CD4-positive, alpha-beta T cell treated with Interleukin-10 for 1 hour (primary cell): ENCODE measurements at regions not wholly inside any gene's neighbourhood (a gene's known extent, or its start where the extent isn't known, plus 50 kb on each side); places are given as distances from the start of the nearest gene placed in this dataset.

ENCODE experiments used
- DNase-seq: peaks from one replicate; pipeline ENCODE4 v3.0.0-alpha.2; 2020

GRCh38 chr11:42631220-42631843, 680.5 kb upstream of the API5 start:
- no peak for DNase-seq

- DNase-seq = no peak
Measured at GRCh38 chr11:42646959-42647358, 664.8 kb upstream of the API5 start.

DNA sequence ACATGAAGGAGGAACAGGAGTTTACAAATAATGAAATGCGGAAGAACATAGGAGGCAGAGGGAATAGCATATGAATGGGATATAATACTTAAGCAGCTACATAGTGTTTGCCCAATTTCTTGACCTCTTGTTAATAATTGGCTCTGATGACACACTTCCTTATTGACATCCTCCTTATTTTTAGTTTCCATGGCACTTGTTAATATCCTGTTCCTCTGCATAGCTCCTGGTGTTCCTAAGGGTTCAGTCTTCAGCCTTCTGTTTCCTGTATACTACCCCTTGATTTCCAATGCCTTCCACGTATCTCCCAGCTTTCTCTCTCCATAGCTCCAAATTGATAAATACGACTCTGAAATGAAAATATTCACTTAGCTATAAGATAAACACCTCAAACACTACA, 663.8 kb upstream of the API5 start:
- DNase-seq = no peak

- DNase-seq = no peak
Measured at GRCh38 chr11:42651621-42652020, 660.2 kb upstream of the API5 start.

DNA sequence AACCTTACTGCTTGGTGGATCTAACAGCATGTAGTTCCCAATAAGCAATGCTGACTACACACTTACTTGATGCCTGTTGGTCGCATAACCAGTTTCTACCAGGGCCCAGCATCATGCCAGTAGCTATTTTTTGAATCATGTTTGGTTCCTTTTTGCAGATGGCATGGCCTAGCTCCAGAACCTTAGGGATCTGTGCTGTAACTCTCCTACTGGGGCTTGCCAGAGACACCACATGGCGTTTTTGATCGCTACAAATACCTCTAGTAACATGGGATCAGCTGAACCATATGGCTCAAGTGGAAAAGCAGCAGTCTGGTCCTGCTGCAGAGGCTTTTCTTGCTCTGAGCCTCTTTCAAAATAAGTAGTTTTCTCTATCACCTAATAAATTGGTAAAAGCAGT, 654.6 kb upstream of the API5 start:
- no peak for DNase-seq

- DNase-seq = no peak
Measured at GRCh38 chr11:42661942-42662341, 649.9 kb upstream of the API5 start.

DNA sequence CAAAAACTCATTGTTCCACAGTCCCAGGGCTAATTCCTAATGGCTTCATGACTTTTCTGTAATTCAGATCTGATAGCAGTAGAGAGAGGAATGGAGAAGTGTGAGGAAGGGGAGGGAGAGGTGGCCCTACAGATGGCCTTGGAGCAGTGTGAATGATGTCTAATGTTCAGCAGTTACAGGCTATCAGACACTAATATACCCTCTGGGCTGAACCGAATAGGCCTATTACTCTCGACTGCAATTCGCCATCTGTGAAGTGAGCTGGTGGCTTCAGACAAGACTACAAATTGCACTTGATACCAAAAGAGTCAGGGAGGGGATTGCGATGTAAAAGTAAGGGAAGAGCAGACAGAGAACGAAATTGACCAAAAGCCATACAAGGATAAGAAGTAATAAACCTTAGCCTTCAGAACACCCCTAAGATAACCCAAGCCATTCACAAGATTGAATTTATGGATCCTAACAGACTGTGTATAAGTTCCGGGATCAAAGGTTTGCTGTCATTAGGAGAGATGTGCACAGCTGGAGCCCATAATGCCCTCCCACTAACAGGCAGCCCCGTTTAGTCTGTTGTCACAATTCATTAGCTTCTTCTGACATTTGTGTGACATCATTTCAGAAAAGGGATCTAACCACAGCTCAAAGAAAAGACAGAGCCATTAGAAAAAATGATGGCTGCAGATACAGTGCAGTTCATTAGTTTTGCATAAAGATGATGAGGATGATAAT, 642.4 kb upstream of the API5 start:
- DNase-seq = no peak

GRCh38 chr11:42674436-42674835, 637.4 kb upstream of the API5 start:
- no peak for DNase-seq

DNA sequence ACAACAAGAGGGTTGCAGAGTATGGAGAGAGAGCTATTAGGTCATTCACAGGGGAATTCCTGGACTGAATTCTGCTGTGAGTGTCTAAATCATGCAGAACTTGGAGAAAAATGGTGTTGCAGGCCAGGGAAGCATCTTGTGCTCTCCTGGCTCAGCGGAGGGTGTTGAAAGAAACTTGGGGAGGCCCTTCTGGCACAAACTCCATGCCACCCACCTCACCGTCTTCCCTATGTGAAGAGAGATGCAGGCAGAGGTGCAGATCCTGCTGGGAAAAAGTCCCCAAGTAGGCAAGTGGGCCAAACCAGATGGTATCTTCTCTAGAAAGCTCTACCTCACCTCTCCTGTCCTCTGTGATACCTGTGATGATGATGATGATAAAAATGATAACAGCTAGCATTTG, 604.3 kb upstream of the API5 start:
- no peak for DNase-seq

GRCh38 chr11:42709216-42709615, 602.6 kb upstream of the API5 start:
- no peak for DNase-seq

DNA sequence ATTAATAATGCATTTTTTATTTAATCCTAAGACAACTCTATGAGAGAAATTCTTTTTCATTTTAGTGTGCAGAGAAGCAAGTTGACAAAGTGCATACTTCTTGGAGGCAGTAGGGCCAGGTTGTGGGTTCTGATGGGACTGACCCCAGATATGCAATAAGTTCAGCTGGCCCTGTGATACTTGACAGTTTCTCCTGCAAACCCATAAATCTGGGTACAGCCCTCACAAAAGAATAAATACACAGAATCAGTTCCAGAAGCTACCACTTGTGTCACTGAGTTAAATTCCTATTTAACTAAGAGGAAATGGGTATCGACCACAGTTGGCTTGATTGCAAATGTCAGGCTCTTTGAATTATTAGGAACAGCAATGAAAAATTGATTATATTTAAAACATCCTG, 598.5 kb upstream of the API5 start:
- DNase-seq = no peak

- DNase-seq = no peak
Measured at GRCh38 chr11:42713753-42714152, 598.0 kb upstream of the API5 start.

GRCh38 chr11:42720716-42721563, 590.9 kb upstream of the API5 start:
- DNase-seq = no peak

- no peak for DNase-seq
Measured at GRCh38 chr11:42727879-42728278, 583.9 kb upstream of the API5 start.

DNA sequence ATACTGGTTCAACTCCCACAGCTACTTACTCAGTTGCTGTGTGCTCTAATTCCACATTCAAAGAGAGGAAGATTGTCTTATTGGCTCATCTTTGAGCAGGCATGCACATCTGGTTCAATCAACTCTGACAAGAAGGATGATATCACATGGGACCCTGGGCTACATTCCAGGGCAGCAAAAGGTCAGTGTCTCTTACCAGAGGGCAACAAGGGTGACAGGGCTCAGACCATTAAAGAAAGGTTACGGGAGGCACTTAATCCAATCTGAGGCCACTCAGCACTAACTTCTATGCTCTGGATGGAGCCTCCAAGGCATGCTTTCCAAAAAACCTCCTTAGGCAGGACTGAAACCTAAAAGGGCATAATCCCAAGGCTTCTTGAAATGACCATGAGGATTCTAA, 549.4 kb upstream of the API5 start:
- no peak for DNase-seq

GRCh38 chr11:42764936-42765335, 546.9 kb upstream of the API5 start:
- DNase-seq = no peak

DNA sequence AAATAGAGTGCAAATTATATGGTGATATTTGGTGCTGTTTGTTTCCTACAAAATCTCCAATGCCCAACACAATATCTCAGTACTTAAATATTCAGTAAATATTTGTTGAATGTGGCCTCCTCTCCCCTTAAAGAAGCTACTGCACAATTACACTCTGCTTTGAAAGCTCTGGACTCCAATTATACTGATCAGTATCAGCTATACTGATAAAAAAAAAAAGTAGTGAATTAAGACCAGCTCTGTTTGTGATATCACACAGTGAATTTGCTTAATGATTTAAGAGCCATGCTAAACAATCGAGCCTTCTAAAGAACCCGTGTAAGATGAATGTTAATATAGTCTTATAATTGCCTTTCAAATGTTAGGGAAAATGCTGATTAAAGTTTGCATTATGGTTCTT, 543.2 kb upstream of the API5 start:
- DNase-seq = no peak

- DNase-seq = no peak
Measured at GRCh38 chr11:42770444-42771065, 541.2 kb upstream of the API5 start.

- no peak for DNase-seq
Measured at GRCh38 chr11:42772886-42773285, 538.9 kb upstream of the API5 start.

- no peak for DNase-seq
Measured at GRCh38 chr11:42773729-42774128, 538.1 kb upstream of the API5 start.

DNA sequence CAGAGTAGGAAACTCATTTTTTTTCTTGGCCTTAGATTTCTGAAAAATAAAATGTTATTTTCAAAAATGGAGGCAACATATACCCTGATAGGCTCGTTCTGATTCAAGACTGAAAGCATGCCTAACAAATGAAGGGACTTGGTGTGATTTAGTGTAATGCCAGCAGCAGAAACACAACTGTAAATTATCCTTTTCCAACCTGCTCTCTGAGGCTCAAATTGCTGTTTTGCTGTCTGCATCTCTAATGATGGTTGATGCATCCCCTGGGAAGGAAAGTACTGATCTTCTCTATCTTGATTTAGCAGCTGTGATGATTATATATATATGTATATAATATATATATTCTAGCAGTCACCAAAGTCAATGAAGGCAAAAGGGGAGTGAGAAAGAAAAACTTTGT, 537.2 kb upstream of the API5 start:
- DNase-seq = no peak

DNA sequence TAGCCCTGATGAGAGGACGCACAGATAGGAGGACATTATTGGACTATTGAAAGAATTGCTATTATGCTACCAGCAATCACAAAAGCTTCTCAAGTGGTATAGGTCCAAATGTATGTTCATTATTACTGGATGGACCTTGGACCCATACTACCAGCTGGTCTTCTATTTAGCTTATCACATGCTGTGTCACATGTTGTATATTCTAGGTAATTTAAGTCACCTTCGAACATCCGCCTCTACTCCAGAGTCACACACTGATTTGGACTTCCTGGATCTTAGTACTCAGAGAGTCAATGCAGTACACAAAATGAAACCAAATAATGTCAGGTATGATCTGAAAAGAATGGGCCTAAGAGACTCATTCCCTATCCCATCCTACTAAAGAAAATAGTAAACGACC, 534.0 kb upstream of the API5 start:
- no peak for DNase-seq

GRCh38 chr11:42778193-42778592, 533.6 kb upstream of the API5 start:
- DNase-seq = no peak

DNA sequence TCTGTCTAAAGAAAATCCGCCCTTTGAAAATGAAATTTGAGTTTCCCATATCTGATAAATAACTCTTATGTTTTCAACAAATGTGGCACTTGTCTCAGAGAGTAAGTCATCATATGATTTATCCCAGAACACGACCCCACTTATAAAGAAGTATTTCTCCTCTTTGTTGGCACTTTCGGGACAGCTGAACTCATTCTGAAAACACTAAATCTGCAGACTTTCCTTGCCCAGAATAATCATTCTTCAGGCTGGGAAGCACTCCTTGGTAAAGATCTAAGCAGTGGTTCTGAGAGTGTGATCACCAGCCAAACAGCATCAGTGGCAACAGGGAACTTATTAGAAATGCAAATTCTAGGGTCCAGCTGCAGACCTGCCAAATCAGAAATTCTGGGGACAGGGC, 532.2 kb upstream of the API5 start:
- DNase-seq = no peak
